DOHH2 (cell line): ENCODE measurements at regions not wholly inside any gene's neighbourhood (a gene's known extent, or its start where the extent isn't known, plus 50 kb on each side); places are given as distances from the start of the nearest gene placed in this dataset.

Source experiments
- CTCF ChIP-seq: fragments of 200-600 bp; sonication (generic); IDR thresholded peaks from one replicate; pipeline ENCODE4 v1.5.1; 2014; ENCODE audit warnings: antibody characterized with exemption, mild to moderate bottlenecking, low read depth, low read length; ENCODE audit not compliant: poor library complexity, severe bottlenecking
- EZH2phosphoT487 ChIP-seq: fragments of 200-600 bp; sonication (generic); IDR thresholded peaks from 2 replicates; pipeline ENCODE4 v1.6.1; 2017; ENCODE audit warnings: borderline replicate concordance, mild to moderate bottlenecking, antibody characterized with exemption, low read length, moderate library complexity, mixed read lengths

- no peak for TF ChIP-seq CTCF
- no peak for TF ChIP-seq EZH2phosphoT487
Measured at GRCh38 chr4:163958751-163959150, 464.3 kb downstream of the TMA16 start.
